HS-5 (cell line): ENCODE measurements at regions not wholly inside any gene's neighbourhood (a gene's known extent, or its start where the extent isn't known, plus 50 kb on each side); places are given as distances from the start of the nearest gene placed in this dataset.
"Not testable (repeated sequence)": the region's sequence is repeated elsewhere in the genome, so short reads cannot be mapped to it uniquely, and the experiment has no call there.

Experiments
- DNase-seq: peaks from one replicate; pipeline ENCODE4 v3.0.0-alpha.2; 2012; ENCODE audit warnings: low read depth

DNA sequence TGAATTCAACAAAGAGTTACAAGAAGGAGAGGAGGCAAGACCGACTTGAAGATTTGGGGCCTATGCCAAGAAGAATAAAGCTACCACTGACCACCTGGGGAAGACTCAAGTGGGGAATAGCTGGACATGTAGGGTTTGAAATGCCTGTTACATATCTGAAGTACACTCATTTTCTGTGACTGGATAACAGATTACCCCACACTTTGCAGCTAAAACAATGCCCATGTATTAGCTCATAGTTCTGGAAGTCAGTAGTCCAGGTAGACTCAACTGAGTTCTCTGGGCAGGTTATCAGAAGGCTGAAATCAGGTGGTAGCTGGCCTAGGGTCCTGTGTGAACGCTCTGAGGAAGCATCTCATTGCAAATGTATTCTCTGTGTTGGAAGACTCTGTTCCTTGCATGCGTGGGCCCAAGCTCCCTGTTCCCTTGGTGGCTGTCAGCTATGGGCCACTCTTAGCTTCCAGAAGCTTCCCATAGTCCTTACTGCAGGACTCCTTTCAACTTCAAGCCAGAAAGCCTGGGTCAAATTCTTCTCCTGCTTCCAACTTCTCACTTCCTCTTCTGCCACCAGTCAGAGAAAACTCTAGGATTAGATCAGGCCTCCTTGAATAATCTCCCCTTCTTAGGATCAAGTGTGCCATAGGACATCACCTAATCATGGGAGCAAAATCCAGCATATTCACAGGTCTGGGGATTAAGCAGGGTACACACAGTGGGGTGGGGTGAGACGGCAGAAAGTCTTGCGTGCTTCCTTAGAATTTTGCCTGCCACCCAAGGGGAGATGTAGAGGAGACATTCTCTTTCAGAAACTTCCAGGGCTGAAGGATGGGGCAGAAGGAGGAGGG, 187.8 kb downstream of the SHQ1 start:
- no peak for DNase-seq

DNA sequence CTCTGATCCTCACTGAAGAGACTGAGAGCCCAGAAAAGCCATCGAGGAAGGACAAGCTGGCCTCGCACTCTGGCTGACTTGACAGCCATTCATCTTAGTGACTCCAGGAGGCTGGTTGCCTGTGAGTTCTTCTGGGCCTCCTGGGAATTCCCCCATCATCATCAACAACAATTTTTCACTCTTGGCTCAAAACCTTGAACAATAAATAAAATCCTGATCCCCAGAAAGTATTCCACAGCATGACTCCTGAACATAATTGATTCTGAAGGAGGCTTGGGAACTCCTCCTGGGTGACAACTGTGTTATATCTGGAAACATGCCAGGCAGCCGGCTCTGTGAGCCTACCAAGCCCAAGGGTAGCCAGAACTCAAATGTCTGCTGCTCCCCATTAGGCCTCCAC, 188.6 kb downstream of the SHQ1 start:
- DNase-seq = no peak

DNA sequence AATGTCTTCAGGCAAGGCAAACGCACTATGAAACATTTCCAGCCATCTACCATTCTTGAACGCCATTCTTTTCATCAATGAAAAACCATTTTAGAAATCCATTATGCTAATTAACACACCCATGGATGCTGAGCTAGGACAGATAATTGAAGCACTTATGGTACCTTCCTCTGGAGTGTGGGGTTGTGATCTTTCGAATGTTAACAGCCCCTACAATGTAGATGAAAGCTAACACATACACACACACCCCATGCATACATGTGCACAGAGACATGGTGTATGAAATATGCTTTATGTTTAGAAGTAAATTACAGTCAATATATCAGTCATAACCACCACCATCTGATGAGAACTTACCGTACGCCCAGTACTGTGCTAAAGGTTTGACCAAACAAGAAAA, 189.1 kb downstream of the SHQ1 start:
- DNase-seq = no peak

DNA sequence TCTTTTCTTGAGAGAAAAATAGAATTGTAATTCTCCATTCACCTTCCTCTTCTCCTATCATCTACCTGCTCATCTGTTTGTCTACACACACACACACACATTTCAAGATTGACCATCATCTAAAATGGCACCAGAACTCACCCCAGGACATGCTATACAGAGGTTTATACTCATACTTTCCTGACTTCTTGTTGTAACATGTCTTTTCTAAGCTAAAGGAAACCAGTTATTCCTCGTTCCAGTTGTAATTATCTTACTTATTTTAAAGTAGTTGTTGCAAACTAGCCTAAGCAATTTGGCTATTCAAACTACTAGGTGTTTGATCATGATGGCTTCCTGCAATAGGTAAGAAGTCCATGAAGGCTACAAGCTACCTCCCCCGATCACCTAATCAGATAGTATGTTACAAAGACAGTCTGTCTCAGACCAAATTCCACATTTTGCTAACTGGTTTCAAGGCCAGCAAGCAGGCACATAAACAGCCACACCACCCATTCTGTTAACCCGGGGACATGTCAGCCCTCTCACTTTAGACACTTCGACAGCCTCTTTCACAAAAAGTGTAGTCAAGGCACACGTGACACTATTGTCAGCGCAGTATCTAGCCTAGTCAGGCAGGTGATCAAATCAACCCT, 189.7 kb downstream of the SHQ1 start:
- DNase-seq = no peak

DNA sequence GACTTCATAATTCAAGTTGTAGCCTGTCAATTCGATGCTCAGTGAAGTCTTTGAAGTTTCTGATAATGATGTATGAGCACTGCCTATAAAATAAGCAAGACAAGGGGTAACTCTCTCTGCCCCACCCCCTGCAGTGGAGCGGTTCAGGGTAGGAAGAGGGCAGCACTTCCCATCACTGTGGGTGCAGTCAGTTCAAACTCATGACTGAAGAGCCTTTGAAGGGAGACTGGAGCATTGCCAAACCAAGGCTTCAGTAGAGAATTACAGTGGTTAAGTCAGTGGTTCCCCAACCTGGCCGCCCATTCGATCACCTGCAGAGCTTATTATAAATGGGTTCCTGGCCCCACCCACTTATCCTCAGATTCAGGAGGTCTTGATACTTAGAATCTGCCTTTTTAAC, 190.6 kb downstream of the SHQ1 start:
- DNase-seq = no peak

DNA sequence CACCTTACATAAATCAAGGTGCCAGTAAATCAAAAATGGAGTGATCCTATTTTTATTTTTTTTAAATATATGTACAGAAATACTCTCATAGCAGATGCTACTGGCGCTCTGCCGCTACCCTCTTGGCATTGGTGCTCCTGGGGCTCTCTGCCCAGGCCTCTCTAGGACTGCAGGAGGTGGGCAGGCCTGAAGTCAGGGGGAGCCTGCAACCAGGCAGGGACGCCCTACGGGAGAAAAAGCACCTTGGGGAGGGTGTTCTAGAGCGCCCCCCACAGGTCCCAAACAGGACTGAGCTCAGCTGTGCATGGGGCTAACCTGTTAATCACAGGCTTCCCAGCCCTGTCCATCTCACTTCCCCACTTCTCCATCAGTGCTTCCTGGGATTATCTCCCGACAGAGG, 192.5 kb downstream of the SHQ1 start:
- DNase-seq = no peak

DNA sequence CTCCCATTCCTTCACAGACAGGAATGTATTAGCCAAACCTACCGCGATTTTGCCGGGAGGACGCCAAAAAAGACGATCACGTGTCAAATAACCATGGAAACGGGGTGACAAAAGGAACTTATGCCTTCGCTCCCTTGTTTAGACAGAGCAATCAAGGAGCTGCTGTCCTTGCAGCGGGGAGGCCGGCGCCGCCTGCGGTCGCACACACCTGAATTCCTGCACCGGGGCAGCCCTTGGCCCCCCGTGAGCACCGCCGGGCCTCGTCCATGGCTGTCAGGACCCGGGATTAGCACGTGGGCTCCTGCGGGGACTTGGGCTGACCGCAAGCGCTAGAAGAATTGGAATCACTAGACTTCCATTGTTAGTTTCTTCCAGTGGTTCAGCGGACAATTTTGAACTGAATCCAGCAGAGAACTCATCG, 193.1 kb downstream of the SHQ1 start:
- DNase-seq = no peak

DNA sequence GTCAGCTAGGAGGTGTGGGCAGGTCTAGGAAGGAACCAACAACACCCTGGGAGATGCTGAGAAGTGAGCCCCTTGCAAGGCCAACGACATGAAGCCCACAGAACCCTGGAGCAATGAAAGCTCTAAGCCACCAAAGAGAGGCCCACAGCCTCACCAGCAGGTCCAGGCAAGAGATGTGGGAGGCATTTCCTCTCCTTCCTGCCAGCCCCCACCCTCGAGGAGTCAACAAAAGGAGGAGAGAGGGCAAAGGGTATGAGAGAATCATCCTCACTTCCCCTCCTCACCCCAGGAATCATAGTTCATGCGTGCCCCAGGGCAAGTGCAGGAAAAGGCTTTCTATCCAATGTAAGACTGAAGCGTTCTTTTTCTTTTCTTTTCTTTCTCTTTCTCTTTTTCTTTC, 195.8 kb downstream of the SHQ1 start:
- DNase-seq = no peak

DNA sequence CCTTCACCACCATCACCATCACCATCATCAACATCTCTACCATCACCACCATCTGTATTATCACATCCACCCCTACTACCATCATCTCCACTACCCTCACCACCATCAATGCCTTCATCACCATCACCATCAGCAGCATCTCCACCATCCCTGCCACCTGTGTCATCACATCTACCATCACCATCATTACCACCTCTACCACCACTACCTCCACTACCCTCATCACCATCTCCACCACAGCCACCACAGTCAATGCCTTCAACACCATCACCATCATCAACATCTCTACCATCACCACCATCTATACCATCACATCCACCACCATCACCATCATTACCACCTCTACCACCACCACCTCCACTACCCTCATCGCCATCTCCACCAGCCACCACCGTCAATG, 196.7 kb downstream of the SHQ1 start:
- no peak for DNase-seq

DNA sequence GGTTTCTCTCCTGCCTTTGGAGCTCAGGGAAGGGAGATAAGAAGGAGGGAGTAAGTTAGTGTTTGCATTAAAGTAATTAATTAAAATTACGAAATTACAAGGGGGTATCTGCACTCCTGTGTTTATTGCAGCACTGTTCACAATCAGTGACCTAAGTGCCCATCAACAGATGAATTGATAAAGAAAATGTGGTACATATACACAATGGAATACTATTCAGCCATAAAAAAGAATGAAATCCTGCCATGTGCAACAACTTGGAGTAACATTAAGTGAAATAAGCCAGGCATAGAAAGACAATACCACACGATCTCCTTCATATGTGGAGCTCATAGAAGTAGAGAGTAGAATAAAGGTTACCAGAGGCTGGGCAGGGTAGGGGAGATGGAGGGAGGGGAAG, 202.0 kb downstream of the SHQ1 start:
- no peak for DNase-seq

DNA sequence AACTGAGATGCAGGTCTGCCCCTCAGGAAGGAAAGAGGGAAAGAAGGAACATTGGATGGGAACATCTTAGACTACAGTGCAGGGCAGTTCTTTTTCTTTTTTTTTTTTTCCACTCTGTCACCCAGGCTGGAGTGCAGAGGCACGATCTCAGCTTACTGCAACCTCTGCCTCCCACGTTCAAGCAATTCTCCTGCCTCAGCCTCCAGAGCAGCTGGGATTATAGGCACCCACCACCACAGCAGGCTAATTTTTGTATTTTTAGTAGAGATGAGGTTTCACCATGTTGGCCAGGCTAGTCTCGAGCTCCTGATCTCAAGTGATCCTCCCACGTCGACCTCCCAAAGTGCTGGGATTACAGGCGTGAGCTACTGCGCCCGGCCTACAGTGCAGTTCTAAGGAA, 204.6 kb downstream of the SHQ1 start:
- not testable (repeated sequence) for DNase-seq

DNA sequence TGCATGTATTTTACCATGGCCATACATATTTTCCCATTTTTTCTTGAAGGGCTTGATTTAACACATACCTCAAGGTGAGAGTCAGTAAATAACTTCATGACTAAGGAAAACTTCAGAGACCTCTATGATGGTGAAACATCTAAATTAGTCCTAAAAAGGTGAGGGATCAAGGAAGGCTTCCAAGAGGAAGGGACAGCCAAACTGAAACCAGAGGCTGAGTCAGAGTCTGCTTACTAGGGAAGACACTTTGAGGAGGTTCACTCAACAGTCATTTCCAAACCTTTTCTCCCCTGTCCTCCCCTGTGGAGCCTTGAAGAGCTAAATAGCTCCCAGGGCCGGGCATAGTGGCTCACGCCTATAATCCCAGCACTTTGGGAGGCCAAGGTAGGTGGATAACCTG, 206.6 kb downstream of the SHQ1 start:
- no peak for DNase-seq

DNA sequence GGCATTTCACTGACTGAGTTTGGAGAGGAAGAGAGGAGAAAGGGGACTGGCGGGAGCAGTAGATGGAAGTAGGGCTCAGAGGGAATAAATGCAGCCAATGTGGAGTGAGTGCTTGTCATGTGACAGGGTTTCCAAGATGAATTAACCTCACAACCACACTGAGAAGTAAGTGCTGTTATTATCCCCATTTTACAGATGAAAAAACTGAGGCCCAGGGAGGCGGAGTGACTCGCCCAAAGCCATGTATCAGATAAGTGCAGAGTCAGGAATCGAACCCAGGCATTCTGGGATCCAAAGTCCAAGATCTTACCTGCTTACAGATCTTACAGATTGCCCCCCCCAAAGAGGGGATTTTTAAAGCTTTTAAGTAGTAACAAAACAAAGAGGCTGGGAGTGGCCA, 207.2 kb downstream of the SHQ1 start:
- no peak for DNase-seq

DNA sequence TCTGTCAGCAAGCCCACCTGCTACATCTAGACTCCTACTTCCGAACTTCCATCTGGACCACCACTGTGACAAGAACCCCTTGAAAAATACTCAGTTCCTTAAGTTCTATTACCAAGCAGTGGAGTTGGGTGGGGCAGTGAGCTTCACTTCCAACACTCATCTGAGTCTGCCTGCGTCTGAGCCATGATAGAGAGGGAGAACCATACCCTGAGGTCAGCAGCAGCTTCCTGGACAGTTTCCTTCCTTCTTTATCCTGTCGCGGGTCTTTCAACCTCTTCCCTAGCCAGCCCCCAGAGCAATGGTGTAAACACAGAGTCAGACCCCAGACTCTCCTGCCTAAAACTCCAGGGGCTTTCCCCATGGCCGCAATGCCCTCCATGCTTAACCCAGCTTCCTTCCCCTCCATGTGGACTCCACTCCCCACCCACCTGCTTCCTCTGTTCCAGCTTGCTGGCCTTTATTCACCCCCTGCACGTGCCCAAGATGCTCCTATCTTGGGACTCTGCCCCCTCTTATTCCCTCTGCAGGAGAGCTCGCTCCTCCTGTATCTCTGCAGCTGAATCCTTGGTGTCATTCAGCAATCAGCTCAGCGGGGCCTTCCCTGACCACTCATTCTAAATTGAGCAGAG, 211.2 kb downstream of the SHQ1 start:
- DNase-seq = no peak

DNA sequence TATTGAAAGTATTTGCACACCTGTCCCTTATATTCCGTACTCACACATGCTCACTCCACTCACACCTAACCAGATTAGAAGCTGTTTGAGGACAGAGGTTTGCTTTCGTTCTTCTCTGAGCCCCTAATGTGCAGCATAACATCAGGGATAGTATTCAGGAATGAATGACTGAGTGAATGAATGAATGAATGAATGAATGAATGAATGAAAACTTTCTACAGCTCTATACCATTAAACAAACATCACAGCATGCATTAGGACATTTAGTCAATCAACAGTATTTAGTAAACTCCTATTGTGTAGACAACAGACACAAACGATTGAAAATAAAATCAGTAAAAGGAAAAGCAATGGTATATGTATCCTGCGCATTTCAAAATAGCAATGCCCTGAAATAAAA, 212.7 kb downstream of the SHQ1 start:
- no peak for DNase-seq

DNA sequence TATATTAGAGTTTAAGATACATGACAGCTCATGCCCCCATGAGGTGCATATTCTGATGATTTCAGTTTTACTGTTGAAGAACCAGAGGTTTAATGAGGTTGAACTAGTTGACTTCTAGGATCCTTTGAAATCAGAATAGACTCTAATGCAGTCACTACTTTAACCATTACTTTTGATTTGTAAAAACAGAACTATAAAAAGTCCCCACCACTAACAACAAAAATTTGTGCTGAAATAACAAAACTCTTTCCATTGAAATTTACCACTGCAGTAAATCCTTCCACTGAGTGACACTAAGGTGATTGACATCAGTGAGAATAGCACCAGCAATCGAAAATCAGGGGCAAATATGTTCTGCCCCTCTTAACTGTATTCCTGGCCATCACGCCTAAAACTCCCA, 214.1 kb downstream of the SHQ1 start:
- no peak for DNase-seq

DNA sequence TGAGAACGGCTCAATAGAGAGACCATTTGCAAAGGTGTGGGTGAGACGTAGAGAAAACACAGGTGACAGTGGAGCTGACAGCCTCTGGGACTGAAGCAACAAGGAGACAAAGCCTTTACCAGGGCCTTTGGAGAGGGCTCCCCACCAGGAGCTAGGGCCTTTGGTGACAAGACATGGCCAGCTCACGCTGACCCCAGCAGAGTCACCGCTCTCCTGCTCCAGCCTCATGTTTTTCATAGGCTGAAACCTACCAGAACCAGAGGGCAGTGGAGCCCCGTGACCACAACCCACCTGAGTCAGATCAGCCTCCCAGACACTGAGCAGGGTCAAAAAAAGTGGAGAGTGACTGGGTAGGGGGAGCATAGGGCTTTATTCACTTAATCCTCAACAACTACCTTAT, 214.7 kb downstream of the SHQ1 start:
- no peak for DNase-seq

DNA sequence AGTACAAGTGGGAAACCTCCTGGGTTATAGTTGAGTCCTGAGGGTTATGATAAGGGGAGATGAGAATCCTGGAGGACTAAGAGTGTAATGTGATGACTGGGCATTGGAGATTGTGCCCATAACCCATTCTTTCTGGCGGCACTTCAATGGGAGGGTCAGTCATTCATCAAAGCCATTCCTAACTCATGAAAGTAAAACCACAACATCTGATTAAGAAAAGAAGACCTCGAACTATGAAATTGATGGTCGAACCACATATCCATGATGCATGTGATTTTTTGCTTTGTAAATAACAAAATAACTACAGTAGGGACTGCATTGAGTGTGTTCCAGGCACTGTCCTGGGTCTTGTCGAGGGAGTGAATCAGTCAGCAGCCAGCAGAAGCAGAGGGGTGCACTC, 215.1 kb downstream of the SHQ1 start:
- peak; percentile 62 for DNase-seq

DNA sequence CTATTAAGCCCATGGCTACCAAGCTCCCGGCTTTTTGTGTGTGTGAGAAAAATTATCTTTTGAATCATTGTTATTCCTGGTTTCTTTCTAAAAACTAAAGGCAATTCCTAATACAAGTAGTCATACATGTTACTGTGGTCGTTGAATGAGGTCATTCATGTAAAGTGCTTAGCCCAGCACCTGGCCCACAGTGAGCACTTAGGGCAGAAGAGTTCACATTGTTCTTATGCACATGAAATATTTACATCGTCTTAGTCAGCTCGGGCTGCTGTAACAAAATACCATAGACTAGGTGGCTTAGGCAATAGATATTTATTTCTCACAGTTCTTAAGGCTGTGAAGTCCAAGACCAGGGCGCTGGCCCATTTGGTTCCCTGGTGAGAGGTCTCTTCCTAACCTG, 216.1 kb downstream of the SHQ1 start:
- DNase-seq = no peak

DNA sequence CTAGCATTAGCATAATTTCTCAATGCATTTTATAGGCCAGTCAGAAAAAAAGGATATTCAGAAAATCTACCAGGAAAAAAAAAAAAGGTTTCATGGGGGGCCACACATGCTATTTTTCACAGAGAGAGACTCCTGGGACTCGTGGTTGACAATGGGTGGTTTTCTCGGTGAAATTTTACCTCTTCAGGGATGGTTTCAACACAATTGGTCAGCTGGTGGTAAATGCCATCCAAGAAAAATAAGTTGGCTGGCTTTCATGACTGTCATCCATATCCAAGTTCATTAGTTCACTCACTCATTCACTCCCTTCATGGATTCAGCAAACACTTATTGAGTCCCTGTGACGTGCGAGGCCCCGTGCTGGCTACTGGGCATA, 217.3 kb downstream of the SHQ1 start:
- DNase-seq = no peak

DNA sequence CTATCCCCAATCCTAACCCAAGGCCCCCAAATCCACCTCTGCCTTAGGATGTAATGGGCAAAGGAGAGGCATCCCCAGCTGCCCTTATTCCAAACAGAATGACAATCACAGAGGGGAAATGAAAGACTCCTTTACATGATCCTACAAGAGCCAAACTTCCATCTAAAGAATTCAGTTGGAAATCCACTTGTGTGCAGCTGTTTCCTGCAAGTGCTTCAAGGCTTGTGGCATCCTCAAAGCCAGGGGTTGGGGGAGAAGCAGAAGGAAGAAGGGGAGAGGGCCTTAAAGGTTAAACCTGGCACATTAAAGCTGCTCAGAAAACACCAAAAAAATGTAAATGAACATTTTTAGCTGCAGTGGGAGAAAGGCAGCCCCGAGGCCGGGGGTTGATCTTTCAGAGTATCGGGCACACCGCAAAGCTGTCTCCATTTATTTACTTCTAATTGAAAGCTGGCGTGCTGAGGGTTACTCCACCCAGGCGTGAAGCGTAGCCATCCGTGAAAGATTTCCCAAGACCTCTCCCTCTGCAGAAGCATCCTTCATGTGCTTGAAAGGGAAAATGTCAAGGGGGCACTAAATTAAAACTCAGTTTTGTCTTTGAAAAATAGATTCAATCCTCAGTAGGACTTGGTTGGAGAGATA, 217.8 kb downstream of the SHQ1 start:
- no peak for DNase-seq

DNA sequence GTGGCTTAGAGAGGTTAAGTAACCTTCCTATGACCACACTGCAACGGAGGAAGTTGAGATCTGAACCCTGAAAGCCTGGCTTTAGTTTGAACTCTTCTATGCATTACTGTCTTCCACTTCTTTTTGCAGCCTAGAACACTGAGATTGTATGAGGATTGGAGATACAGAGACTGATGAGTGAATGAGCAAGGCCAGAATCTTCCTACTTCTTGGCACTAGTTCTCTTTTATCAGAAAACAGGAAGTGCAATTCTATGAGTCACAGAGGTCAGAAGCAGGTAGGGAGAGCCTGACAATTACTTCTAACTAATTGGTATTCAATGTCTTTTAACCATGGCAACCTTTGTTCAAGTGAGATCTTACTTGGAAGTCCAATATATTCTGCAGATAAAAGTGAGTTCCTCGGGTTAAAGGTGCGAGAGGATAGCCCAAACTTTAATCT, 219.0 kb downstream of the SHQ1 start:
- no peak for DNase-seq

DNA sequence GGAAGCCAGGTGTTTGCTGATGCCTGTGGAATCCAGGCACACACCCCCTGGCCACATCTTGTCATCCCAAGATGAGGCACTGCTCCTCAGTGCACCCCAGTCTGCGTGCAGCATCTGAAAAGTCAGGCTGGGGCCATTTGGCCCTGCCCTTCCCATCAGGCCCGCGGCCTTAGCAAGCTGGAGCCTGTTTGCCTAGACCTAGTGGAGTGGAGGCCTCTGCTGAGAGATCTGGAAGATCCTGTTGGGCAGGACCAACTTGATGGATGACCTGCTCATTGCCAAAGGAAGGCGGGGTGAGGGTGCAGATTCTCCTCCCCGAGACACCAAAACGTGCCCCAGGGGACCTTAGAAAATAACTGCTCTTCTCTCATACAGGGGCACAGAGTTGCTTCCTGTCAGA, 220.2 kb downstream of the SHQ1 start:
- DNase-seq = no peak
